Nucleus accumbens (tissue), 56 donors: ENCODE measurements at regions not wholly inside any gene's neighbourhood (a gene's known extent, or its start where the extent isn't known, plus 50 kb on each side); places are given as distances from the start of the nearest gene placed in this dataset.
"Not testable (repeated sequence)": the region's sequence is repeated elsewhere in the genome, so short reads cannot be mapped to it uniquely, and the experiment has no call there.

Source experiments
- DNase-seq, 56 donors: peaks; one replicate each; lab custom pipeline; 2025; lab: John Stamatoyannopoulos, UW

DNA sequence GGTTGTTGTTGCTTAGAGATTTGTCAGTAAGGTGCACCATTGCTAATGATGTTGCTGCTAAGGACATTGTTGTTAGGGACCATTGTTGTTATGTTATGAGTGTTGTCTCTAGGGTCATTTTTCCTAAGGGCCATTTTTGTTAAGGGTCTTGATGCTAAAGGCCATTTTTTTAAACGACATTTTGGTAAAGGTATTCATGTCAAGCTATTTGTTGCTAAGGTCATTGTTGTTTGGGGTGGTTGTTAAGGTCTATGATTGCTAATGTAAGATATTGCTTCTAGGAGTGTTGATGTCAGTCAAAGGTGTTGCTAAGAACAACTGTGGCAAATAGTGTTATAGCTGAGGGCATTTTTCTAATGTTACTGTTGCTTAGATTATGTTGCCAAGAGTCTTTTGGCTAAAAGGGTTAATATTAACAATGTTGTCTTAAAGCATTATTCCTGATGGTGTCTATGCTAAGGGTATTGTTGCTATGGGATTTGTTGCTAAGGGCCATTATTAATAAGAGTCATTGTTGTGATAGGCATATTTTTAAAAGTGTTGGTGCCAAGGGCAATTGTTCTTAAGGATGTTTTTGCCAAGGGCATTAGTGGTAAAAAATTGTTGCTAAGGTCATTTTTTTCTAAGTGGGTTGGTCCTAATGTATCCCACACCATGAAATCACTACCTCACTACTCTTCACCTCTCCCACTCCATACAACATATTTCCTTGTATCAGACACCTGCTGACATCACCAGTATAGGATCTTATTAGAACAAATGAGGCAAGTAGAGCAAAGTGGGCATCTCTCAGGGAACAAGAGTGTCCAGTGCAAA, 56.2 kb downstream of the SPATA31A6 start:
- DNase-seq, result not testable (repeated sequence)

DNA sequence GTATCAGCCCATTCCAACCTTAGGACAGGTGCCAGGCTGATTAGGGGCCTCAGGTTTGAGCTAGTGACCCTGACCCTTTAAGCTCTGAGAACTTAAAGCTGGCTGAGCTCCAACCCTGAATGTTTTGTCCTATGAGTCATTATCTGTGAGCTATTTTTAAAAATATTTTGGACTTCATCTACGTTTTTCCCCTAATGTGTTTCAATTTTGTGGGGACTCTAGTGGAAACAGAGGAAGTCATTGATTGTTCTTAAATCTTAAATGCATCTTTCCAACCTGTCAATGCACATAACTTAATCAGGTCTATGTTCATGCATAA, 56.8 kb downstream of the SPATA31A6 start:
- not testable (repeated sequence) for DNase-seq

GRCh38 chr9:42243211-42243610, 59.8 kb downstream of the SPATA31A6 start:
- DNase-seq, result not testable (repeated sequence)

DNA sequence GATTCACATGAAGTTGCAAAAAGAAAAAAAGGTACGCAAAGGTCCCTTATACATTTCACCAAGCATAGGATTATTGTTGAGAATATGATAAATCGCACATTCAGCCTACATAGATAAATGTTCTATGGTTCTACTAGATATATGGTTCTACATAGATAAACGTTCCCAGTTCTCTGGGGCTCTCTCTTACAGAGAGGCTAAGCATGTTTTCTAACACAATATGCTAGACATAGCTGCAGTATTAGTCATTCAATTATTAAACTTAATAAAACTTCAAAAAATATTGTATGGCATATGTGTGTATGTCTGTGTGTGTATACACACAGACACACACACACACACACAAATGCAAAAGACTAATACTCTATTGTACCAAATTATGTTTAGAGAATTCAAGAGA, 60.4 kb downstream of the SPATA31A6 start:
- DNase-seq, result not testable (repeated sequence)

DNA sequence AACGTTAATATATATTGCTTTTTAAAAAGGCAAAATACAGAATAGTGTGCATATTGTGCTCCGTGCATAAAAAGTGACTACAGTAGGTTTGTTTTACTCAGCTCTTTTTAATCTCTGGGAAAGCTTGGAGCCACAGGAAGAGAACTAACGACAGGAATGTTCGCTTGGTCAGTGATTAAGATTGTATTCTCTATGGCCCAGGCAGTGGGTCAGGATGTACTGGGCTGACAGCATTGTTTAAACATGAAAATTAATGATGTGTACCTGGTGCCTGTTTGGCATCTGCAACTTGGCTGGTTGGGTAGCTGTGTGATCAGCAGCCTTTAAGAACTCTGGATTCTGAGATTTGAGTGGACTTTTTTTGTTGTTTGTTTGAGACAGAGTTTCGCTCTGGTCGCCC, 85.3 kb downstream of the SPATA31A6 start:
- not testable (repeated sequence) for DNase-seq

- DNase-seq, result not testable (repeated sequence)
Observed at GRCh38 chr9:42269171-42269570, 85.7 kb downstream of the SPATA31A6 start.

DNA sequence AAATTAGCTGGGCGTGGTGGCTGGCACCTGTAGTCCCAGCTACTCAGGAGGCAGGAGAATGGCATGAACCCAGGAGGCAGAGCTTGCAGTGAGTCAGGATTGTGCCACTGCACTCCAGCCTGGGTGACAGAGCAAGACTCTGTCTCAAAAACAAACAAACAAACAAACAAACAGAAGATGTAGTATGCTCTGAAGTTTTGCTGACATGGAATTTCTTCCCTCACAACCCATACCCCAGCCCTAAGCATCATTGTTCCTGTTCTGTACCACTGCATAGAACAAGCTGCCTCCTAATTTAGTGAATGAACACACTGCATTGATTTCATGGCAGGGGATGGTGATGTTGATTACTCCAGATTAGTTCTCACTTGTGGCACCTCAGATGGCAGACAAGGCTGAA, 89.7 kb downstream of the SPATA31A6 start:
- DNase-seq, result not testable (repeated sequence)

DNA sequence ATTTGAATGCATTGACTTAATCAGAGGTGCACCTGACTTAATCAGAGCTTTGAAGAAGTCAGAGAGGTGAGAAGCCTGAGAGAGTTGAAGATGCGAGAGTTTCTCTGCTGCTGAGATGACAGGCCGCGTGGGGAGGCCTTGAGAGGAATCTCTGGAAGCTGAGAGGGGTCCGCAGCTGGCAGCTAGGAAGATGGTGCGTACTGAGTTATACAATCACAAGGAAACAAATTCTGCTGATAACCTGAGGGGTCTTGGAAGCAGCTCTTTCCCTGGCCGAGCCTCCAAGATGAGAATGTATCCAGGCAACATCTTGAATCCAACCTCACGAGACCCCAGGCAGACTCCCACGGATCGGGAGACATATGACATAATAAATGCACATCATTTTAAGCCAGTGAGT, 91.7 kb downstream of the SPATA31A6 start:
- peak in 1 of 56 donors; percentile 1 for DNase-seq

GRCh38 chr9:42282531-42283178, 99.2 kb downstream of the SPATA31A6 start:
- not testable (repeated sequence) for DNase-seq

GRCh38 chr9:42283179-42283543, 99.7 kb downstream of the SPATA31A6 start:
- DNase-seq, result not testable (repeated sequence)

DNA sequence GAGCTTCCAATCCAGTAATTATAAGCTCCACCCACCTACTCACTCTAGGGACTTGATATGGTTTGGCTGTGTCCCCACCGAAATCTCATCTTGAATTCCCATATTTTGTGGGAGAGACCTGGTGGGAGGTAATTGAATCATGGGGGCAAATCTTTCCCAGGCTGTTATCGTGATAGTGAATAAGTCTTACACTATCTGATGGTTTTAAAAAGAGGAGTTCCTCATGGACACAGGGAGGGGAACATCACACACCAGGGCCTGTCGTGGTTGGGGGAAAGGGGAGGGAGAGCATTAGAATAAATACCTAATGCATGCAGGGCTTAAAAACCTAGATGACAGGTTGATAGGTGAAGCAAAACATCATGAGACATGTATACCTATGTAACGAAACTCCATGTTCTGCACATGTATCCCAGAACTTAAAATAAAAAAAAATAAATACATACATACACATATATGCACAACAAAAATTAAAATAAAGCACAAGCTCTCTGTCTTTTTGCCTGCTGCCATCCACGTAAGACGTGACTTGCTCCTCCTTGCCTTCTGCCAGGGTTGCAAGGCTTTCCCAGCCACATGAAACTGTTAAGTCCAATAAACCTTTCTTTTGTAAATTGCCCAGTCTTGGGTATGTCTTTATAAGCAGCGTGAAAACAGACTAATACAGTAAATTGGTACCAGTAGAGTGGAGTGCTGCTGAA, 102.8 kb downstream of the SPATA31A6 start:
- not testable (repeated sequence) for DNase-seq

GRCh38 chr9:42288002-42288864, 104.8 kb downstream of the SPATA31A6 start:
- DNase-seq, result not testable (repeated sequence)

DNA sequence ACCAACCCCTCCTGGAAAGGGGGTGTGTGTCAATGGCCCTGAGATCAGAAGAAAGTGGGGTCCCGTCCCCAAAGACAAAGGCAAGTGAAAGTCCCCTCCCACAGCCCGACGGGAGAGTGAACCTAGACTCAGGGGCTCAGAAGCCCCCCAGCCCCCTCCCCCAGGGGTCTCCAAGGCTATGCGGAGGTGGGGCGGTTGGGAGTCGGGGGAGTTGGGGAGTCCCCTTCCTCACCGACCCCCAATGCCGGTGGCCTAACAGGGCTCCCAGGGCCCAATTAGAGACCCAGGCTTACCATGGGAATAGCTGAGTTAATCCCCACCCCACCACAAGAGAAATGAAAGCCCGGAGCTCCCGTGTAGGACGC, 105.4 kb downstream of the SPATA31A6 start:
- DNase-seq, result not testable (repeated sequence)

- DNase-seq, result not testable (repeated sequence)
Observed at GRCh38 chr9:42300124-42300523, 116.7 kb downstream of the SPATA31A6 start.

DNA sequence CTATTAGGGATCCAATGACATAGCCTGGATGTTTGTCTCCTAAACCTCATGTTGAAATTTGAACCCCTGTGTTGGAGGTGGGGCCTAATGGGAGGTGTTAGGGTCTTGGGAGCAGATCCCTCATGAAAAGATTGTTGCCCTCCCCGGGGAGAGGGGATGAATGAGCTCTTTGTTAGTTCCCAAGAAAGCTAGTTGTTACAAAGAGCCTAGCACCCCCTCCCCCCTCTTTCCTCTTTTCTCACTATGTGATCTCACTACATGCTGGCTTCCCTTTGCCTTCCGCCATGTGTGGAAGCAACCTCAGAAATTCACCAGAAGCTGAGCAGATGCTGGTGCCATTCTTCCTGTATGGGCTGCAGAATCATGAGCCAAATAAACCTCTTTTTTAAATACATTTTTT, 123.2 kb downstream of the SPATA31A6 start:
- DNase-seq, result peak in 5 of 56 donors; percentile 4 to 25 (median 13)

DNA sequence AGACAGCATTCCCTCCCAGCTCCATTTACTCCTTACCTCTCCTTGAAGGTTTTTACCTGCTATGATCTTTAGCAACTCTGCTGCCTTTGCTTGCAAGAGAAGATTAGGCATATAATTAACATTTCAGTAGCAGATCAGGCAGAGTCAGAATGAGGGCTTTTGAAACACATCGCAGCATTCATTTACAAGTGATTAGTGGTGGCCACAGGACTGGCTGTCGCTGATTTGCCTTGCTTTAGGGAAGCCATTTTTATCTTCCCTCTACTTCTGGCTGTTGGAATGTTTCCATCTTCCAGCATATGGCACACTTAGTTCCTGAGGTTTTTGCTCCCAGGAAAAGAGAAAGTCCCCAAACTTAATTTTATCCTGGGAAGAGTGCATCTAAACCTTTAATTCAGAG, 124.0 kb downstream of the SPATA31A6 start:
- DNase-seq, result not testable (repeated sequence)

DNA sequence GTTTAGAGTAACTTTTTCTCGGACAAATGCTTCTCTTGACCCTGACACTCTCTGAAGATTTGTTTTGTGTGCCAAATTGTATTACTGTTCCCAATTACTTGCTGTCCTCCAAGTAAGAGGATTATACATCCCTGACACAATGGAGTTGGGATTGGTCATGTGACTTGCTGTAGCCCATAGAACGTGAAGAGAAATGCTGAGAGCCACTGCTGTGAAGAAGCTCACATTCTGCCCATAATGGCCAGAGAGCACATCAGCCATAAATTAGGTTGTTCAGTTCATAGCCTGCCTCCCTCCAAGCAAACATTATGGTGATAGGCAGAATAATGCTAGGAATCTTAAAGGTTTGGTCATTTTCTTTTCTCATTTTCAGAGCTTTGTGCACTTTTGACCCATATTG, 127.5 kb downstream of the SPATA31A6 start:
- DNase-seq, result not testable (repeated sequence)

- not testable (repeated sequence) for DNase-seq
Observed at GRCh38 chr9:42316026-42316425, 132.6 kb downstream of the SPATA31A6 start.

GRCh38 chr9:42317677-42318076, 134.2 kb downstream of the SPATA31A6 start:
- not testable (repeated sequence) for DNase-seq

- not testable (repeated sequence) for DNase-seq
Observed at GRCh38 chr9:42323084-42323809, 139.8 kb downstream of the SPATA31A6 start.
